ENCODE measurements at regions not wholly inside any gene's neighbourhood (a gene's known extent, or its start where the extent isn't known, plus 50 kb on each side); places are given as distances from the start of the nearest gene placed in this dataset.

DNA sequence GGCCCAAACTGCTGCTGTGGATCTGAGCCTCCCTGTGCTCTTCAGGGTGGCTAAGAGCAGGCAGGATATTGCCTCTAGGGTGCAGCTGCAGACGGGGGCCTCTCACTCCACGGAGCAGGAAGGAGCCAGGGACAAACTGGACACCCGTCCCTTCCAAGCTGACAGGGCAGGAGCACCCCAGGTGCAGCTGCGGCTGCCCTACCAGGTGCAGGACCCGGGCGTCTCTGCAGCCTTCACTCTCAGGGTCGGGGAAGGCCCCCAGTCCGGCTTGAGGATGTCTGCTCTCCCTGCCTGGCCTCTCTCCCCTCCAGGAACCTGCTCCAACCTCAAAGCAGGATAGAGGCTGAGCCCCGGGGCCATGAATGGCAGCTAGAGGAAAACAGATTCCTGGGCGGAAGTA, 1554.9 kb upstream of the CADM2 start:
- TF ChIP-seq, protein P1, sequence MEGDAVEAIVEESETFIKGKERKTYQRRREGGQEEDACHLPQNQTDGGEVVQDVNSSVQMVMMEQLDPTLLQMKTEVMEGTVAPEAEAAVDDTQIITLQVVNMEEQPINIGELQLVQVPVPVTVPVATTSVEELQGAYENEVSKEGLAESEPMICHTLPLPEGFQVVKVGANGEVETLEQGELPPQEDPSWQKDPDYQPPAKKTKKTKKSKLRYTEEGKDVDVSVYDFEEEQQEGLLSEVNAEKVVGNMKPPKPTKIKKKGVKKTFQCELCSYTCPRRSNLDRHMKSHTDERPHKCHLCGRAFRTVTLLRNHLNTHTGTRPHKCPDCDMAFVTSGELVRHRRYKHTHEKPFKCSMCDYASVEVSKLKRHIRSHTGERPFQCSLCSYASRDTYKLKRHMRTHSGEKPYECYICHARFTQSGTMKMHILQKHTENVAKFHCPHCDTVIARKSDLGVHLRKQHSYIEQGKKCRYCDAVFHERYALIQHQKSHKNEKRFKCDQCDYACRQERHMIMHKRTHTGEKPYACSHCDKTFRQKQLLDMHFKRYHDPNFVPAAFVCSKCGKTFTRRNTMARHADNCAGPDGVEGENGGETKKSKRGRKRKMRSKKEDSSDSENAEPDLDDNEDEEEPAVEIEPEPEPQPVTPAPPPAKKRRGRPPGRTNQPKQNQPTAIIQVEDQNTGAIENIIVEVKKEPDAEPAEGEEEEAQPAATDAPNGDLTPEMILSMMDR (conservative IDR thresholded peaks at IDR 0.05; ENCODE audit: low read depth, low read length), result no peak
- TF ChIP-seq EZH2 (IDR thresholded peaks at IDR 0.05; ENCODE audit: low read length, unreplicated experiment), result no peak
